ENCODE measurements at regions not wholly inside any gene's neighbourhood (a gene's known extent, or its start where the extent isn't known, plus 50 kb on each side); places are given as distances from the start of the nearest gene placed in this dataset.

DNA sequence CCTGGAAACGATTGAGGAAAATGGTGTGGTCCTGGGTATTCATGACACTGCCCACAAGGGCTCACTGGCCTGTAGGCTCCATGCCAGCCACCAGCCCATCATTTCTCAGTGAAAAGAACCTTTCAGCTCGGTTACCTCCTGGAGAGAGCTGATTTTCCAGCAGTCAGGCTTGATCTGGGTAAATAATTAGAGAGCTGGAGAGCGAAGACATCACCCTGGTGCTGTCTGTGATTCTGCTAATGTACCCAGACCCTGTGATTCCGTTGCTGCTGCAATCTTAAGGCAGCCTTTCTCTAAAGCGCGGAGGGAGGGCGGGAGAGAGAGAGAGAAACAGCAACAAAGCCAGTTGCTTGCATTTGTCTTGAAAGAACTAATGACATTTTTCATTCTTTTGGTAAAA is 221.9 kb upstream of the TOPAZ1 start:
- DNase-seq (ENCODE audit: extremely low spot score in 2 of 2), result no peak
- Histone ChIP-seq H3K27me3 (no peaks in the 10 kb centered on the region), H3K9me3 (no peaks in the 10 kb centered on the region), H3K4me1 (no peaks in the 10 kb centered on the region), H3K4me3 (no peak overlapping the region), H3K36me3 (no peaks in the 10 kb centered on the region), H3K27ac (no peak overlapping the region)
- TF ChIP-seq POLR2A (IDR thresholded peaks at IDR 0.05) (no peak), POLR2AphosphoS5 (IDR thresholded peaks at IDR 0.05; ENCODE audit: insufficient read depth in 1 of 2, low read depth in 1 of 2) (no peak)
- TF ChIP-seq, protein P1, sequence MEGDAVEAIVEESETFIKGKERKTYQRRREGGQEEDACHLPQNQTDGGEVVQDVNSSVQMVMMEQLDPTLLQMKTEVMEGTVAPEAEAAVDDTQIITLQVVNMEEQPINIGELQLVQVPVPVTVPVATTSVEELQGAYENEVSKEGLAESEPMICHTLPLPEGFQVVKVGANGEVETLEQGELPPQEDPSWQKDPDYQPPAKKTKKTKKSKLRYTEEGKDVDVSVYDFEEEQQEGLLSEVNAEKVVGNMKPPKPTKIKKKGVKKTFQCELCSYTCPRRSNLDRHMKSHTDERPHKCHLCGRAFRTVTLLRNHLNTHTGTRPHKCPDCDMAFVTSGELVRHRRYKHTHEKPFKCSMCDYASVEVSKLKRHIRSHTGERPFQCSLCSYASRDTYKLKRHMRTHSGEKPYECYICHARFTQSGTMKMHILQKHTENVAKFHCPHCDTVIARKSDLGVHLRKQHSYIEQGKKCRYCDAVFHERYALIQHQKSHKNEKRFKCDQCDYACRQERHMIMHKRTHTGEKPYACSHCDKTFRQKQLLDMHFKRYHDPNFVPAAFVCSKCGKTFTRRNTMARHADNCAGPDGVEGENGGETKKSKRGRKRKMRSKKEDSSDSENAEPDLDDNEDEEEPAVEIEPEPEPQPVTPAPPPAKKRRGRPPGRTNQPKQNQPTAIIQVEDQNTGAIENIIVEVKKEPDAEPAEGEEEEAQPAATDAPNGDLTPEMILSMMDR (IDR thresholded peaks at IDR 0.05), result no peak
- intact Hi-C loops (cut with DNase I), result no loop called here

DNA sequence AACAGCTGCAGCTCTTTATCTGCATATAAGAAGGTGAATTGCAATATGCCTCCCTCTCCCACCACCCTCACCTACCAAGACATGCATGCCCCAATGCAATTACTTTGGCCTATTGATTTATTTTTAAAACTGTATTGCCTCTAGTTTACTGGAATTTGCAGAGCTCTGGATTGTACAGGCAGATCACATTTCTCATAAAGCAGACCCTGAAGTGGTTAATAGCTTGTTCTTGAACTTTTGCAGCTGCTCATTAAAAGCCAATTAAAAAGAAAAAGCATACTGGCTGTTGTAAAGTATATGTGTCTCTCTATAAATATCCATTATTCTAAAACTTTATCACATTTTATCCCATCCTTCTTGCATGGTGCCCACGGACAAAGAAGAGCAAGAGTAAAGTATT is 221.5 kb upstream of the TOPAZ1 start:
- no peak for DNase-seq (ENCODE audit: extremely low spot score in 2 of 2)
- no peaks in the 10 kb centered on the region for H3K4me1 ChIP-seq
- intact Hi-C loops (cut with DNase I), result no loop called here
- no peaks in the 10 kb centered on the region for H3K9me3 ChIP-seq
- H3K27me3 ChIP-seq, result no peaks in the 10 kb centered on the region
- TF ChIP-seq POLR2AphosphoS5 (IDR thresholded peaks at IDR 0.05; ENCODE audit: insufficient read depth in 1 of 2, low read depth in 1 of 2) (no peak), POLR2A (IDR thresholded peaks at IDR 0.05) (no peak)
- TF ChIP-seq, protein P1 (IDR thresholded peaks at IDR 0.05), result no peak
- H3K36me3 ChIP-seq, result no peaks in the 10 kb centered on the region
- H3K4me3 ChIP-seq, result no peak overlapping the region
- H3K27ac ChIP-seq, result no peak overlapping the region

DNA sequence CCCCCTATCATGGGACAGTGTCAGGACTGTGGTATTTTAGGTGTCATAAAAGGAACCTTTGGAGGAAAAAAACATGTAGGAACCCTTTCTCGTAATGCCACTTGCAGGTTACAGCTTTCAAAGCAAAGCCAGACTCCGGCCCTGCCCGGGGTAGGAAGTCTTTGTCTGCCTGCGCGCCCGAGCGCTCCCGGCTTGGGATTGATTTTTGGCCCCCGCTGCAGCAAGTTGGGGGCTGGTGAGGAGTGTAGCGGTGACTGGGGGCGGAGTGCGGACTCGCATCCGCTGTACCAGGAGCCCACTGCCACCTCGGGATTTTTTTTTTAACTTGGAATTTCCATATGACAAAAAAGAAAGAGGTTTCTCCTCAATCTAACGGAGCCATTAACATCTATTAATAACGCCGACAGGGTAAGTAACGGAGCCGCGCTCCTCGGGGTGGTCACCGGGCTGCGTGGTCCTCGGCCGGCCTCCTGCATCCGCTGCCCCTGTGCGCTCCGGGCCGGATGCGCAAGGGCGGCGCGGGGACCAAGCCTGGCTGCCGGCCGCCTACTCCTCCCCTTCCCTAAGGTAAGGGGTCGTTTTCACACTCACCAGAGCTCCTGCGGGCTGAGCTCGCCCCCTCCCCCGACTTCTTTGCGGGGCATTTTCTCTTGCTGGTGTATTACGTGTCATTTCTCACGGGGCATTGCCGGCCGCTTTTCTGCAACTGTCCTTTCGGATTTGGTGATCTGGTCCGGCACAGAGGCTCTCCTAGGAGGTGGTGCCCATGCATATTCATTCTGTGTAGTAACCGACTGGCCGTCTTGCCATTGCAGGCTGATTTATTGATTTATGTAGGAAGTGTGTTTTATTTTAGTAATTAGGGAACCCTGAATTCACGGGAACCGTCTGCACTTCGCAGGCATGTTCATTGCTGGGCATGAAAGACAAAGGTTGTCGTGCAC is 219.8 kb upstream of the TOPAZ1 start:
- no peaks in the 10 kb centered on the region for H3K4me1 ChIP-seq
- H3K4me3 ChIP-seq, result no peak overlapping the region
- H3K27me3 ChIP-seq, result no peaks in the 10 kb centered on the region
- H3K36me3 ChIP-seq, result no peaks in the 10 kb centered on the region
- no peaks in the 10 kb centered on the region for H3K9me3 ChIP-seq
- intact Hi-C loops (cut with DNase I), result no loop called here
- H3K27ac ChIP-seq, result no peak overlapping the region
- no peak for DNase-seq (ENCODE audit: extremely low spot score in 2 of 2)
- no peak for TF ChIP-seq POLR2AphosphoS5 (IDR thresholded peaks at IDR 0.05; ENCODE audit: insufficient read depth in 1 of 2, low read depth in 1 of 2)
- no peak for TF ChIP-seq POLR2A (IDR thresholded peaks at IDR 0.05)
- TF ChIP-seq, protein P1 (IDR thresholded peaks at IDR 0.05), result no peak

DNA sequence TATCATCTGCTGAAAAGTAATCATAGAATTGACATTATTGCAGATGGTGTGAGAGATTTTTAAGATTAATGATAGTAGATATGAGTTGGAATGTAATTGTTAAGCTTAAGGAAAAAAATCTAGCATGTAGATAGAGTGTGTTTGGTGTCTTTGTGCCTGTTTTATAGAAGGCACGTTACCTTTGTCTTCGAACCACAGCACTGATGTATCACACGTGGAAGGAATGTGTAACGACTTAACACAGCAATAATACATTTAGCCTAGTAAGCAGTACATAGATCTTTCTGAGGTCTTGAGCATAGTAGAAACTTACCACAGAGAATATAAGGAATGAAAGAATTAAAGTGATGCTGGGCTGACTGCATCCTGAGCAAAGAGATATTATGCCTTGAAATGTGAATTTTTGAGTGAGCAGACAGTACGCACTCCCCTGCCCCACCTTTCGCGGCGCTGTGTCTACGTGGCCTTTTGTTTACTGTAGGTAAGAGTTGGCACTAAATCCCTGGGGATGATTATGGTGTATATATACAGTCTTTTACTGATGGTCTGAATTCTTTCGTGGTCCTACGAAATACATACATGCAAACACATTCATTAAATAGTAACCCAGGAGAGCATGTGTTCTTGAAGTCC is 217.6 kb upstream of the TOPAZ1 start:
- no peaks in the 10 kb centered on the region for H3K9me3 ChIP-seq
- H3K27me3 ChIP-seq, result no peaks in the 10 kb centered on the region
- H3K4me1 ChIP-seq, result no peaks in the 10 kb centered on the region
- intact Hi-C loops (cut with DNase I), result no loop called here
- no peak overlapping the region for H3K4me3 ChIP-seq
- no peak for DNase-seq (ENCODE audit: extremely low spot score in 2 of 2)
- no peaks in the 10 kb centered on the region for H3K36me3 ChIP-seq
- H3K27ac ChIP-seq, result no peak overlapping the region
- TF ChIP-seq, protein P1 (IDR thresholded peaks at IDR 0.05), result no peak
- no peak for TF ChIP-seq POLR2A (IDR thresholded peaks at IDR 0.05)

All from vagina (tissue), 2 donors.